Eye (tissue), 1 donor: ENCODE measurements at regions not wholly inside any gene's neighbourhood (a gene's known extent, or its start where the extent isn't known, plus 50 kb on each side); places are given as distances from the start of the nearest gene placed in this dataset.
"Not testable (repeated sequence)": the region's sequence is repeated elsewhere in the genome, so short reads cannot be mapped to it uniquely, and the experiment has no call there.

Source experiments
- DNase-seq: peaks from one replicate; pipeline ENCODE4 v3.0.0-alpha.2; 2015

DNA sequence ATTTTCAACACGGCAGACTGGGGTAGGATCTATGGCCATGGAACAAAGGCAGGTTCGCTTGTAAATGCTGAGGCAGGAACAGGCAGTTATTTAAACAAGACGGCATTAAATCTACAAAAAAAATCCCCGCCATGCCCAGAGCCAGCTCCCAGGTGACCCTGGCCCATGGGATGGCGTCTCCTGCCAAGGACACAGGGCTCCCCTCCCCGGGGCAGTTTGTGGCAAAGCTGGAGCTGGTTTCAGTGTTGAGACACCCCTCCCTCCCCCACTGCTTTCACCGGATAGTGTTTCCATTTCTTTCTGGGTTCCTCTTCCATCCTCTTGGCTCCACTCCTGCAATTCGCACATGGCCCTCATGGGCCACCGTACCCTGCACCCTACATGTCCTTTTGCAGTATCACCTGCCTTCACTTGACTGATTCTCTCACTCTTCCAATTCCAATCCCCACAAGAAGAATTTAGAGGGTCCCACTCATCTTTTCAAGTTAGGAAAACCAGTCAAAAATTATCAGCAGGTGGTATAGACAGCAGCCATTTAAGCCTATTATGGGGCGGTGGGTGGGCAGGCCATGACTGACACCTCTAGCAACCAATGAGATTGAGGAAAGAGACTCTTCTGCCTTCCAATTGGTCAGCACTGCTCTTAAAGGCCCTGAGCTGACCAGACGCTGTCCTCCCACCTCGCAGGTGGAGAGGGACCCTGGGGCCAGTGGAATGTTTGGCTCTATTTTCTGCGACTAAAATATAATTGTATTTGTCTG, 52.0 kb downstream of the OLIG1 start:
- DNase-seq: peak; percentile 60

DNA sequence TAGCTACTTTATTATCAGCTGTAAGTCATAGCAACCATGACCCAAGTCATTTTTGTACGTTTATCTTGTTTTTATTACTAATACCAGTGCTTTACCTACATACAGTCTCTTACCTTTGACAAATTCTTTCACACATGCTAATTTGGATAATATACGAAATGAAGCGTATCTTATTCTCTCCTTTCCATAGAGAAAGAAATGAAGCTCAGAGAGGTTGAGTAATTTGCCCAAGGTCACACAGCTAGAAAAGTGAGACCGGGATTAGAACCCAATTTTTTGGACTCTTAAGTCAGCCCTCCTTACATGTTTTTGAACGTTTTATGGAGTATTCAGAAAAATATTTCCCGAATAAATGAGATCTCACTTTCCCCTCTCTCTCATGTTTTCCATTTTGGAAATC, 52.6 kb downstream of the OLIG1 start:
- DNase-seq: no peak

DNA sequence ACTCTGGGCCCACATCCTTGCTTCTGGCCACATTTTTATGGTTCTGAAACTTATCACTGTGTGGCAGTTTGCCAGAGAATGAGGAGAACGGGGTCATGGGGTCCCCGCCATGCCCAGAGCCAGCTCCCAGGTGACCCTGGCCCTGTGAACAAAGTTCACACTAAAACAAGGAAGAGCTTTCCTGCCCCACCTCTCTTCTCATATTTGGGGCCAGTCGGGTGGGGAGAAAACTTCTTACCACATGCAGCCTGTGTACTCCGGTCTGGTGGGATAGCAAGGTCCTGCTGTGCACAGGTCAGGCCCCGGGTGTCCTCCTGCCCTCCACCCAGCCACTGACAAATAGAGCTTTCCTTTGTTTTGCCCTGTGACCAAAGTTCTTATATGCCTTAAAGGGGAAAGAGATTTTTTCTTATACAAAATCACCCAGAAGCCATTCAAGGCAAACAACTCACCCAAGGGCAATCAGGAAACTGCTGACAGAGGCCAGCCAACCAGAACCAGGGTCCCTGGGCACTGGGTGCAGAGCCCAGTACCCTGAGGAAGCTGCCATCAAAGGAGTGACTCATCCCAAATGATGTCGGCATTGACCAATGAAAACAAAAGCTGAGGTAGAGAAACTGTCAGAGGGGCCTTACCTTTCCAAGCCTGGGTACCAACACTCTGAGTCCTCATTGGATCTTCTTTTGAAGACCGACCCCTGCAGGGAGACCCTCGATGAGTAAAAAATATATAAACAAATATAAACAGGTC, 53.6 kb downstream of the OLIG1 start:
- DNase-seq: no peak

DNA sequence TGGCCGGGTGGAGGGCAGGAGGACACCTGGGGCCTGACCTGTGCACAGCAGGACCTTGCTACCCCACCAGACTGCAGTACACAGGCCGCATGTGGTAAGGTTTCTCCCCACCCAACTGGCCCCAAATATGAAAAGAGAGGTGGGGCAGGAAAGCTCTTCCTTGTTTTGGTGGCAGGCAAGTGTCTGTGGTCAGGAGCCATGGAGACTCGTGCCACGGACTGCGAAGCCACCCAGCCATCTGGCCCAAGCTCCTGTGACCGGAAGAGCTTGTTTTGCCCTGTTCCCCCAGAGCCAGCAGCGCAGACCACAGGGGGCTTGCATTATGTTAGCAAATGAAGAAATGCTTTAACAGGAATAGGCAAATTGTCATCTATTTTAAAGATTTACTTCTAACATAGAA, 54.9 kb downstream of the OLIG1 start:
- no peak for DNase-seq

DNA sequence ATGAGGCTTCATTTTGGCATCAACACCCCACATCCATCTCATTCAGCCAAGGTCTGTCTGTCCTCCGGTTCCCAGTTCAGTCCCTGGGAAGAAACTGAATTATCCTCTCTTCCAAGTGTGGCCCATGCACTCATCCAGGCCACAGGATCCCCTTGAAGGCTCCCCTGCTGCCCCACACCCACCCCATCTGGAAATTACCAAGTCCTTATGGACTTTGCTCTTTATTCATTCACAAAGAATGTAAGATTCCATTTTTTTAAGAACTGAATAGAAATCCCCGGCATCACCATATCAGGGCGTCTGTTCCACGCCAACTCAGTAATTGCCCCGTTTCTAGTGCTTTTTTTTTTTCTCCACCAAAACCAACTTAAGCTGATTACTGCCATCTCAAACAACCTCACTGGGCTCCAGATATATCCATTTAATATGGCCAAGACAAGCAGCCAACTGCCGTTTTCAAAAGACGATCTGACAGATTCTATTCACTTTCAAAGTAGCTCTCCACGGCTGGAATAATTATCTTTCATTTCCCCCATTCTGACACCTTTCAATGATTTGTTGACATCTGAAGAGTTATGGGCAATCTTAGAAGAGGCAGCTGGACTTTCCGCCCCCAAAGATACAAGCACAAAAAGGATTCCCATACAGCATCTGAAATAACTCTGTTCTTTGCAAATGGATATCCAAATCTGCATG, 55.9 kb downstream of the OLIG1 start:
- no peak for DNase-seq

DNA sequence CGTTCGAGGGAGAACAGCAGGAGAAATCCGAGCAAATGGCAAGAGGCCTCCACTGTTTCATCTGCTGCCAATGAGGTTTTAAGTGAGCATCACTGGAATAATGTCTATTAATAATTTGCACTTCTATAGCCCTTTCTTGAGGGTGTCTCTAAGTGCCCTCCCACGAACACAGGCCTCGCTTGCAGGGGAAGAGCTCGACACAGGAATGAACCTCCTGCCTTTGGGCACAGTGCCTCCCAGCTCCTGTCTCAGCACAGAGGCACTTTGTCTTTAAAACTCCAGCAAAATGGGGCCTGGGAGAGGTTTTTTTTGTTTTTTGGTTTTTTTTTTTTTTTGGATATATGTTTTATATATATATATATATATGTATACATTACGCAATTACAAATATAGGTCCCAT, 56.6 kb downstream of the OLIG1 start:
- no peak for DNase-seq

DNA sequence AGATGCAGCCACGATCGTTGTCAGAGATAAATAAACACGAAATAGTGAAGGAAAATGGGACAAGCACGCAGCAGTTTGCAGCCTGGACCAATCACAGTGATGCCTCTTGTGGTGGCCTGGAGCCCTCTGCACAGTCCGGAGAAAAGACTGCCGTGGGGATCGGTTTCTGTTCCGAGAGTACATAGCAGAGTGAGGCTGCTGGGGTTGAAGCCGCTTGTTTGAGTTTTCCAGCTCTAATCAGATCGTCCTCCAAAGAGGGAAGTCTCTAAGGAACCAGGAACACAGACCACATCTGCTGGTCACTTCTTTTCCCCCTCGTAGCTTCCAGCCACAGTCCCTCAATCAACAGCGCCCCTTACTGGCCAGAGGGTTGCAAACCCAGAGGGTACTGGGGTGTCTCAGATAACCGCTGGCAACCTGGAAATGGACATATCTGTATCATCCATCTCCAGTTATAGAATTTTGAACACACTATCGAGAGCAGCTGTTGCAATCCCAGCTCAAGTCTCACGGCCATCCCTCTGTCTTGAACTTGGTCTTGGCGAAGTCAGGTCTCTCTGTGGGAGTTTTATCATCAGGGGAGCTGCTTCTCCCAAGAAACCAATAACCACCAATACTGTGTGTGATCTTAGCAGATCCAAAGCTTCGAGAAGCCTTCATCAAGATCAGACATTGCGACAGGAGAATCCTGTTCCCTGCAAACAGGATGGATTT, 57.4 kb downstream of the OLIG1 start:
- DNase-seq: peak; percentile 95

DNA sequence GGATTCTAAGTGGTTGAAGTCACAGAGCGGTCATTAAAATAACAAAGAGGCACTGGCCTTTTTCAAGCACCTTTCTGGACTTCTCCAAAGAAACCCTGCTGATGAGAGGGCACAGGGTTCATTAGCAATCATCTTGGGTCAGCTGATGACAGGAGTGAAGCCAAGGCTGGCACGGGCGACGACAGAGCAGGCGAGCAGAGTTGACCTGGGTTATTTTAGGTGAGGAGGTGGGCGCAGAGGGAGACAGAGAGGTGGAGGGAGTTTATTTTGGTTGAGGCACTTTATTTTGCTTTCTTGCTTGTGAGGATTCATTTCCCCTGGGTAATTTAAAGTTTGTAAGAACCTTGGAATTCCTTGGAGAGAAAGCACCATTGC, 57.9 kb downstream of the OLIG1 start:
- DNase-seq: no peak

DNA sequence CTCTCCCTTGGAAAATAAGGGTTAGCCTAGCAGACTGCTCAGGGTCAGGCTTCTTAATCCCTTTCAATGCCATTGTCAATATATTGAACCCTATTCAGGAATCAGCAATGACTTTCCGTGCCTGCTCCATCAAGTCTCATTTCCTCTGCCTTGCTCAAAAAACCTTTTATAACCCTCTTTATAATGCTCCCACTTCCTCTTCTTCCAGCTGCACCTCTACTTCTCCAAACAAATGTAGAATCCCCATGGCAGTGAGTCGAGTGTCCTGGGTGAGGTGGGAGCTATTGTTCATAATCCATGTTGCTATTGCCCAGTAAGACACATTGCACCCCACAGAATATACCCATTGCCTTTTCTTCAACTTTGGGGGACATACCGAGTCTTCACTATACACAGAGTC, 58.6 kb downstream of the OLIG1 start:
- DNase-seq: no peak

DNA sequence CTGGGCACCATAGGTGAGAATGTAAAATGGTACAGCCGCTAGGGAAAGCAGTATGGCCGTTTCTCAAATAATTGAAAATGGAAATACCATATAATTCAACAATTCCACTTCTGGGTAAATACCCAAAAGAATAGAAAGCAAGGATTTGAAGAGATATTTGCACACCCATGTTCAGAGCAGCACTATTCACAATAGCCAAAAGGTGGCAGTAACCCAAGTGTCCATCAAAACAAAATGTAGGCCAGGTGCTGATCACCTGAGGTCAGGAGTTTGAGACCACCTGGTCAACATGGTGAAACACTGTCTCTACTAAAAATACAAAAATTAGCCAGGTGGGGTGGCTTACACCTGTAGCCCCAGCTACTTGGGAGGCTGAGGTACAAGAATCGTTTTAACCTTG, 62.1 kb downstream of the OLIG1 start:
- no peak for DNase-seq

DNA sequence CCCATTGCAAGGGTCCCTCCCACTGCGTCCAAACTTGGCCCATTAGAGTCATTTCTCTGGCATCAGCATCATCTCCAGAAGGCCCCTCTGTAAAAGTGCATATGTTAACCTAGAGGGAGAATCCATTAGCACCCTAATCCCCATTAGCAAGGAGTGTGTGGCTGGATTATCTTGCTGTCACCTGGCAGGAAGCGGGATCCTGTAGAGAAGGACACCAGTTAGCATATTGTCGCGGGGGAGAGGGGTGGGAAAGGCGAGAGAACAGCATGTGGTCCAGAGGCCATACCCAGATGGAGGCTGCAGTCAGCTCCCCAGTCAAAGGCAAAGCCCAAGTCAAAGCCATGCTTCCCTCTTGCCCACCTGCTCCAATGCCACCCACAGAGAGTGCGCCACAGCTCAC, 64.0 kb downstream of the OLIG1 start:
- DNase-seq: no peak

DNA sequence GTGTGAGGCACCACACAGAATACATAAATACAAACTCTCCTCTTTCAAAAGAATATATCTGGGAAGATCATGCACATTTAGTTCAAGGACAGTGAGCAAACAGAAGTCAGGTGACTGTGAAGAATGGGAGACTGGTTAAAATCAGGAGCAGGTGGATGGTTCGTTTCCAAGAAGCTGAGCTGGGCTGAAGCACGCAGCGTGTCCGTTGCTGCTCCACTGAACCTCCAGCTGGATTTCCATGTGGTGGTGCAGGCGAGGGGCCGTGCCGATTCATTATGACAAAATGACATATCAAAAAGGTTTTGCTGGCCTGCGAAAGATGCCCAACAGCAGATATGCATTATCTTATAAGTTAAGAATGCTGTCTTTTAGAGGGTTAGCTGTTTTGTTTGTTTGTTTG, 66.0 kb downstream of the OLIG1 start:
- peak; percentile 63 for DNase-seq

DNA sequence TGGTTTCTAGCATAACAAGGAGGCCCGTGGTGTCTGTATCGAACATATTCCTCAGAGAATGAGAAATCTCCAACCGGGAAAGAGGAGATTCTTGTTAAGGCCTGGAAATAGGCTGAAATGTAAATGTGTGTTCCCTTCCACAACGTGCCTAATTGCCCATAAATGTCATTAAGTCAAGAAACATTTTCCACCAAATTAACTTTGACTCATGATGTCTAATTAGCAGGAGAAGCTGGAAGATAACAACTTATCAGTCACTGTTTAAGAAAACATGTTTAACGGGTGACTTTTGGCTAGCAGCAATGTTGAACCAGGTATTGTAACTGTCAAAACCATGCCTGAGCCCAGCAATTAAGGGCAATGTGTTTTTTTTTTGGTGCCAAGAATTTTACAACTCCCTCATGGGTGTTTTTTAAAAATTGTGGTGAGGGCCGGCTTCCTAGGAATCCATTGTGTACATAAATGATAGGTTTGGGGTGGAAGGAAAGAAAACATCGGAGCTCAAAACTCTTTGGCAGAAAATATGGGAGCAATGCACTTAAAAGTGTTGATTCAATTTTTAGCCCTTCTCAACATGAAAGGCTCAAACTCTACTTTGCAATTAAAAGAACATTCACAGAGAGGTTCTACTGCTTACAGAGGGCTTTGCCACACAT, 67.0 kb downstream of the OLIG1 start:
- DNase-seq: no peak

DNA sequence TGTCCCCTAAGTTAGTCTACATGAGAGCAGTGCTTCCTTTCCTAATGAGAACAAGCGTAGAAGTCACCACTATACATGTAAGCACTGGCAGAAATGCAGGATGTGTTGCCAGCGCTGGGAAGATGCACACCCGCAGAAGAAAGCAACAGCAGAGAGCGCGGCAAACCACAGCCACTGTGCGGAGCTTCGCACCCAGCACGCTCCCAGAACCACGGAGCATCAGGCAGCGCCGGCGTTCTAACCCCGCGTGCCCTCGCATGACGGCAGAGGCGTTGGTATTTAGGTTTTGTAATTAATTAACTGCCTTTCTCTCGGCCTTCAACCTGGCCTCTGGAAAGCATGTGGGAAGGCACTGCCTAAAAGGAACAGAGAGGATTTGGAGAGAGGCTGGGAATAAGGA, 69.1 kb downstream of the OLIG1 start:
- DNase-seq: no peak

DNA sequence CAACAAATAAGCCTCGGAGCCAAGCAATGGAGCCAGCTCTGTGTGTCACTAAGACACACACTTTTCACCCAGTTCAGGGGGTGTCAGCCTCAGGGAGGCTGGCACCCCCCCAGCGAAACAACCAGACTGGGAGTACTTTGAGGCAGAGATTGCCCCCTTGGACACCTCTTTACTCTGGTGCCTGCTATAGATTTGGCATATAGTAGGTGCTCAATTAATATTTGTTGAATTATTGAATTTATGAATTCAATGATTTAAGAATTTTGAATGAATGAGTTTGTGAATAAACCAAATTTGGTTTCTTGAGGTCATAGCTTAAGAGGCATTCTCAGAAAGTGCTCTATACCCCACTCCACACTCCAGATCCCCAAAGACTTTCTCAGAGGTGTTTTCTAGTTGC, 70.3 kb downstream of the OLIG1 start:
- DNase-seq: no peak

DNA sequence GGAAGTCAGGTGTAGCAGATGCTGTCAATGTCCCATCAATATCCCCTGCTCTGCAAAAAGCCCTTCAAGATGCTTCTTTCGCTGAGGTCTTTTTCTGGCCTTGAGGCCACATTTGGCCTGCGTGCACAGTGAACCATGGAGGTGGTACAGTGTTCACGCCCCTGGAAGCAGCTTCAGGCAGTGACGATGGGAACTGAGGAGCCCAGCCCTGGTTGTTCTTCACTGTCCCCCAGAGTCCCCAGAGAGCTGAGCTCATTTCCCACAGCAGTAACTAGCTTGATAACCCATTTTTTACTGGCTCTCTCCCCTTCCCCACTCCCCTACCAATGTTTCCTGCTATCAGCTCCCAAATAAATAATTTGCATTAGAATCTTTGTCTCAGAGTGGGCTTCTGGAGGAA, 76.5 kb downstream of the OLIG1 start:
- no peak for DNase-seq

DNA sequence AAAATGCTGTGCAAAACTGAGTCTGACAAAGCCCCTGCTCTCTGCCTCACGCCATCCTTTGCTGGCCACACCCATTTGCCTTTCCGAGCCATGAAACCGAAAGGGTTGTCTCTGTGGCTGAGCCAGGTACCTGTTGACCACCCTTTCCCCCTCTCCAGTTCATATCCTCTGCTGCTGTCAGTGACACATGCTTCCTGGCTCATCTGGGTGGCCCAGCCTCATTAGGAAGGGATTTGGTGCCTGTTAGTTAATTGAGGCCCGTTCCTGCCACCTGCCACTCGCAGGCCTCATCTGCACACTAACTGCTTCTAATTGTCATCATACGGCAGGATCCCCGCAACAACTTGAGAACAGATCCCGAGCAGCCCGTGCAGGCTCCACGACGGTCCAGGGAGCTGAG, 79.2 kb downstream of the OLIG1 start:
- DNase-seq: peak; percentile 75

DNA sequence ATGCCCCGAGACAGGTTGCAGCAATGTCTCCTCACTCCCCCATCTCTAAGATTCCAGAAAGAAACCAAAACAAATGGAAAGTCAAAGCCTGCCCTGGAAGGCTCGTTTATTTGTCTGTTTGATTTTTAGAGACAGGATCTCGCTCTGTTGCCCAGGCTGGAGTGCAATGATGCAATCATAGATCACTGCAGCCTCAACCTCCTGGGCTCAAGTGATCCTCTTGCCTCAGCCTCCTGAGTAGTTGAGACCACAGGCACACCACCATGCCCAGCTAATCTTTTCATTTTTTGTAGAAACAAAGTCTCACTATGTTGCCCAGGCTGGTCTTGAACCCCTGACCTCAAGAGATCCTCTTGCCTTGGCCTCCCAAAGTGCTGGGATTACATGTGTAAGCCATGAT, 78.8 kb upstream of the IFNAR2 start:
- not testable (repeated sequence) for DNase-seq

DNA sequence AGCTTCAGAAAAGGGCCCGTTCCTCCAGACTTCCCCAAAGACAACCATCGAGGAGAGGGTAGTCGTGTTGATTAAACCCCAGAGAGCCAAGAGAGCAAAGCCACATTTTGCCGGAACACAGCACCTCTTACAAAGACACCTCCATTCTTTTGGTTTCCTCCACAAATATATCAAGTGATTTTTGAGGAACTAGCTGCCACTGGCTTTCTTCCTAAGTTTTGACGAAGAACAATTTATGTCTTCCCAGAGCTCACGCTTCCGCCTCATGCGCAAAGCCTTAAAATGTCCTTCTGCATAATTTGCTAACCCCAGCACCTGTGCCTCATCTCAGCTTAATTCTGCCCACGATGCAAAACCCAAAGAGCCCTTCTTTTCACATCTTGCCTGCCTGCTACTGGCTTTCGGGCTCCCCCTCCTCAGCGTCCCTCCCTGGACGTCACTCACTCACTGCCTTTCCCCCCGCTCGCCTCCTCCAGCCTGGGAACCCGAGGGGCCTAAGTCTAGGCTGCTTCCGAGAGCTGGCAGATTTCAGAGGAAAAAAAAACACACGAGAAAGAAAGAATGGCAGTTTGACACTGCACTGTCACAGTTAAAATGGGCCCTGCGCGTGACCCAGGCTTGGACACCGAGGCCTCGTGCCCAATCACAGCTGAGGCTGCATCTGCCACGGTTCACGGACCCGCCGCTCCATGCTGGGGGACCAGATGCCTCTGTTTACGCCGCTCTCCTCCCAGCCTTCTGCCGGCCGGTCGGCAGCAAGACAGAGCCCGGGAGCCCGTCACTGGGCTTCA, 77.6 kb upstream of the IFNAR2 start:
- DNase-seq: peak; percentile 85

DNA sequence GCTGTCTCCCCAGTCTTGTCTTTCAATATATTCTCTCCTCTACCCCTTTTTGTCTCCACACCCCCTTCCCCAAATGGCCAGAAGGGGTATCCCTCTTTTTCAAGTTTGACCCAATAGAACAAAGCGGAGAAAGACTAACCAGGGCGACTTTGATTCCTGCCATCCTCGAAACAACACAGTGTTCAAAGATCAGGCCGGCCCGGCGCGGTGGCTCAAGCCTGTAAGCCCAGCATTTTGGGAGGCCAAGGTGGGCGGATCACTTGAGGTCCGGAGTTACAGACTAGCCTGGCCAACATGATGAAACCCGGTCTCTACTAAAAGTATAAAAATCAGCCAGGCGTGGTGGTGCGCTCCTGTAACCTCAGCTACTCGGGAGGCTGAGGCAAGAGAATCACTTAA, 77.0 kb upstream of the IFNAR2 start:
- no peak for DNase-seq

DNA sequence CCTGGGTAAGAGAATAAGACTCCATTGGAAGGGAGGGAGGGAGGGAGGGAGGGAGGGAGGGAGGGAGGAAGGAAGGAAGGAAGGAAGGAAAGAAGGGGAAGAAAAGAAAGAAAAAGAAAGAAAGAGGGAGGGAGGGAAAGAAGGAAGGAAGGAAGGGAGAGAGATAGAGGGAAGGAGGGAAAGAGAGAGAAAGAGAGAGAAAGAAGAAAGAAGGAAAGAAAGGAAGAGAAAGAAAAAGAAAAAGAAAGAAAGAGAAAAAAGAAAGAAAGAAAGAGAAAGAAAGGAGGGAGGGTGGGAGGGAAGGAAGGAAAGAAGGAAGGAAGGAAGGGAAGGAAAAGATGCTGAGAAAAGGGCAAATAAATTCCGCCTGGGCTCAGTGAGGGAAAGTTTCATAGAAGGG, 74.7 kb upstream of the IFNAR2 start:
- no peak for DNase-seq

DNA sequence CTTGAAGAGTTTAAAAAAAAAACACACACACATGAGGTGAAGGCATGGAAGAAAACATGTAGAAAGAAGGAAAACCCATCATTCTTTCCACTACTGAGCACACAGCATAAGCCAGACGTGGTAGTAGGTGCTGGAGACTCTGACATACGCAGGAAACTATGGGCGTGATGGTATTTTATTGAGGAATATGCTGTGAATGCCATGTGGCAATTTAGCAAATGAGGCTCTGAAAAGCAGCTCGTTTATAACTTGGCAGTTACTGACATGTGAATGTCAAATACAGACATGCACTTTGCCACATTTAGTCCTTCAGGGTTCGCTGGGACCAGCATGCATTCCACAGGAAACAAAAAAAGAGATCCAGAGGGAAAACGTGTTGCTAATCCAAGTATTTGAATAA, 74.3 kb upstream of the IFNAR2 start:
- no peak for DNase-seq
